Skeletal muscle tissue (tissue), 3 donors: ENCODE measurements at regions not wholly inside any gene's neighbourhood (a gene's known extent, or its start where the extent isn't known, plus 50 kb on each side); places are given as distances from the start of the nearest gene placed in this dataset.

Source experiments
- H3K27ac ChIP-seq: one replicate; pipeline ENCODE4 v1.7.0; 2013; ENCODE audit warnings: mild to moderate bottlenecking, low read depth, low read length, inconsistent platforms
- H3K27me3 ChIP-seq, 3 donors: one replicate each; pipeline ENCODE4 v1.7.0; 2013; ENCODE audit warnings: low read length in 3 of 3; ENCODE audit not compliant: control insufficient read depth in 3 of 3, insufficient read depth in 3 of 3
- H3K36me3 ChIP-seq, 3 donors: one replicate each; pipeline ENCODE4 v1.7.0; 2013; ENCODE audit warnings: low read length in 3 of 3; ENCODE audit not compliant: control insufficient read depth in 3 of 3, insufficient read depth in 3 of 3
- H3K4me1 ChIP-seq, 3 donors: one replicate each; pipeline ENCODE4 v1.7.0; 2013; ENCODE audit warnings: low read length in 3 of 3, mild to moderate bottlenecking in 3 of 3; ENCODE audit not compliant: control insufficient read depth in 3 of 3, insufficient read depth in 3 of 3
- H3K4me3 ChIP-seq, 3 donors: one replicate each; pipeline ENCODE4 v1.7.0; 2013; ENCODE audit warnings: low read length in 3 of 3
- H3K9ac ChIP-seq, 3 donors: one replicate each; pipeline ENCODE4 v1.7.0; 2013; ENCODE audit warnings: low read length in 3 of 3, mild to moderate bottlenecking in 3 of 3, moderate library complexity in 2 of 3, low read depth in 1 of 3
- H3K9me3 ChIP-seq, 3 donors: one replicate each; pipeline ENCODE4 v1.7.0; 2013; ENCODE audit warnings: low read length in 3 of 3; ENCODE audit not compliant: control insufficient read depth in 3 of 3
- donor health status: Osteomylitis.

DNA sequence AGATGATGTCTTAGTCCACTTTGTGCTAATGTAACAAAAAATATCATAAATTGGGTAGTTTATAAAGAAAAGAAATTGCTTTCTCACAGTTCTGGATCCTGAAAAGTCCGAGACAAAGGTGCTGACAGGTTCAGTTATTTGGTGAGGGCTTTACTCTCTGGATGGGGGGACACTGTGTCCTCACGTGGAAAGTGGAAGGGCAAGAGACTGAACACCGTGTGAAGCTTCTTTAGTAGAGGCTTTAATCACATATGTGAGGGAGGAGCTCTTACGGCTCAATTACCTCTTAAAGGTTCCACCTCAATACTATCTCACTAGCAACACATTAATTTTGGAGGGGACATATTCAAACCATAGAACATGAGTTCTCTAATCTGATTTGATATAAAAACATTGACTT is 204.3 kb downstream of the FSIP2 start:
- Histone ChIP-seq H3K4me3 (no peak overlapping the region), H3K27ac (no peak overlapping the region), H3K27me3 (no peaks in the 10 kb centered on the region), H3K4me1 (no peaks in the 10 kb centered on the region), H3K9ac (no peak overlapping the region), H3K9me3 (peaks cover 0 to 6% (median 4%) of the 10 kb centered on the region in 3 donors), H3K36me3 (peaks cover 0 to 5% (median 0%) of the 10 kb centered on the region in 3 donors)

- no peaks in the 10 kb centered on the region for H3K27me3 ChIP-seq
- peaks cover 0 to 5% (median 0%) of the 10 kb centered on the region in 3 donors for H3K36me3 ChIP-seq
- H3K4me3 ChIP-seq, result no peak overlapping the region
- H3K27ac ChIP-seq, result no peak overlapping the region
- H3K9me3 ChIP-seq, result peaks cover 0 to 6% (median 4%) of the 10 kb centered on the region in 3 donors
- H3K9ac ChIP-seq, result no peak overlapping the region
- H3K4me1 ChIP-seq, result no peaks in the 10 kb centered on the region
These were observed 209.1 kb downstream of the FSIP2 start for GRCh38 chr2:185947722-185948121.

GRCh38 chr2:185952100-185952499 is 213.5 kb downstream of the FSIP2 start:
- Histone ChIP-seq H3K27me3 (no peaks in the 10 kb centered on the region), H3K9me3 (no peaks in the 10 kb centered on the region), H3K27ac (no peak overlapping the region), H3K4me1 (no peaks in the 10 kb centered on the region), H3K9ac (no peak overlapping the region), H3K36me3 (no peaks in the 10 kb centered on the region), H3K4me3 (no peak overlapping the region)

GRCh38 chr2:185954389-185954788 is 215.8 kb downstream of the FSIP2 start:
- H3K27ac ChIP-seq, result no peak overlapping the region
- H3K9ac ChIP-seq, result no peak overlapping the region
- no peaks in the 10 kb centered on the region for H3K9me3 ChIP-seq
- H3K36me3 ChIP-seq, result no peaks in the 10 kb centered on the region
- H3K4me1 ChIP-seq, result no peaks in the 10 kb centered on the region
- H3K4me3 ChIP-seq, result no peak overlapping the region
- H3K27me3 ChIP-seq, result no peaks in the 10 kb centered on the region

GRCh38 chr2:185955050-185955449 is 216.4 kb downstream of the FSIP2 start:
- no peaks in the 10 kb centered on the region for H3K36me3 ChIP-seq
- no peaks in the 10 kb centered on the region for H3K4me1 ChIP-seq
- H3K9me3 ChIP-seq, result no peaks in the 10 kb centered on the region
- no peak overlapping the region for H3K27ac ChIP-seq
- H3K9ac ChIP-seq, result no peak overlapping the region
- no peaks in the 10 kb centered on the region for H3K27me3 ChIP-seq
- no peak overlapping the region for H3K4me3 ChIP-seq

DNA sequence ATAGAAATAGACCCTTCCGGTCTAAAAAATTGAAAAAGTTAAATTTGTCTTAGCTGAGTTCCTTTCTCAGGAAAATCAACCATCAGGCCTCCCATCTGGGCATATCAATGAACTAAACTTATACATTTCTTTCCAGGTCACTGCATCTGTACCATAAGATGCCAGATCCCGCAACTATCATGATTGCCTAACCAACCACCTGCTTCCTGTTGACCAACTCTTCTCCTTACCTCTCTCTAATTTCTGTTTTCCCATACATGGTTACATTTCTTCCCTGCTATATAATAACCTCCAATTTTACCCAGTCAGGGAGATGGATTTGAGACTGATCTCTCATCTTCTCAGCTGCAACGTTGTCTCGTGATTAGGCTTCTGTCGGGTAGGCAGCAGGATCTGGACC is 228.7 kb downstream of the FSIP2 start:
- H3K4me3 ChIP-seq, result no peak overlapping the region
- H3K4me1 ChIP-seq, result no peaks in the 10 kb centered on the region
- no peak overlapping the region for H3K27ac ChIP-seq
- no peak overlapping the region for H3K9ac ChIP-seq
- no peaks in the 10 kb centered on the region for H3K36me3 ChIP-seq
- H3K27me3 ChIP-seq, result no peaks in the 10 kb centered on the region
- no peaks in the 10 kb centered on the region for H3K9me3 ChIP-seq

DNA sequence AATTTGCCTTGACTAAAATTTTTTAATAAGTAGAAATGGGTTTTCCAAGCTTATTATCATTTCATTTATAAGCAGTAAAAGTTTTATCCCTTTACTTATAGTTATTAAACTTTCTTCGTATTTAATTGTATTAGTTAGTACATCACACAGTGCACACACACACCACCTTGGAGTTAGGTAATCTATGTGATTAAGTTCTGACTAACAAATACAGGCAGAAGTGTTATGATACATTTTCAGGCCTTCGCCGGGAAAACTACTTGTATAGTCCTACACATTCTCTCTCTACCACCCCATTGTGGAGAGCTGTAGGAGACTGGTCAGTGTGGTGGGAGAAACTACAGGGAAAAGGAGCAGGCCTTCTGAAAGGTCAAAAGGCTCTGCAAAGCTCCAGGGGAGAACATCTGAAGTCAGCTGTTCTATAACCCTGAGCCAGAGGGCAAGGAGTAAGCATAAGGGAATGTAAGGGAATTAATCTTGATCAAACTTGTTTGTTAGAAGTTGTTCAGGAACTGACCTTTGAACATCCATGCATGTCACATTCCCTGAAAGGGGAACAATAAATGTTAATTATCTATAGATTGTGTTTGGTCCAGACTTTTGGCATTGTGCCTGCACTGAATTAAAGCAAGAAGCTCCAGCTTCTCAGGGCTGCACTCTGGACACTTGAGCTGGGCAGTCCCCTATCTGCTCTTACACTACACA is 231.7 kb downstream of the FSIP2 start:
- Histone ChIP-seq H3K27ac (no peak overlapping the region), H3K4me1 (no peaks in the 10 kb centered on the region), H3K27me3 (no peaks in the 10 kb centered on the region), H3K36me3 (no peaks in the 10 kb centered on the region), H3K9me3 (no peaks in the 10 kb centered on the region), H3K9ac (no peak overlapping the region), H3K4me3 (no peak overlapping the region)

- no peaks in the 10 kb centered on the region for H3K36me3 ChIP-seq
- H3K4me1 ChIP-seq, result no peaks in the 10 kb centered on the region
- H3K27me3 ChIP-seq, result no peaks in the 10 kb centered on the region
- H3K4me3 ChIP-seq, result no peak overlapping the region
- no peak overlapping the region for H3K9ac ChIP-seq
- H3K9me3 ChIP-seq, result no peaks in the 10 kb centered on the region
- H3K27ac ChIP-seq, result no peak overlapping the region
These were observed 240.2 kb downstream of the FSIP2 start for GRCh38 chr2:185978634-185979407.

- Histone ChIP-seq H3K4me1 (no peaks in the 10 kb centered on the region), H3K4me3 (no peak overlapping the region), H3K36me3 (no peaks in the 10 kb centered on the region), H3K27ac (no peak overlapping the region), H3K9me3 (no peaks in the 10 kb centered on the region), H3K9ac (no peak overlapping the region), H3K27me3 (no peaks in the 10 kb centered on the region)
These were observed 241.0 kb downstream of the FSIP2 start for GRCh38 chr2:185979546-185980071.

DNA sequence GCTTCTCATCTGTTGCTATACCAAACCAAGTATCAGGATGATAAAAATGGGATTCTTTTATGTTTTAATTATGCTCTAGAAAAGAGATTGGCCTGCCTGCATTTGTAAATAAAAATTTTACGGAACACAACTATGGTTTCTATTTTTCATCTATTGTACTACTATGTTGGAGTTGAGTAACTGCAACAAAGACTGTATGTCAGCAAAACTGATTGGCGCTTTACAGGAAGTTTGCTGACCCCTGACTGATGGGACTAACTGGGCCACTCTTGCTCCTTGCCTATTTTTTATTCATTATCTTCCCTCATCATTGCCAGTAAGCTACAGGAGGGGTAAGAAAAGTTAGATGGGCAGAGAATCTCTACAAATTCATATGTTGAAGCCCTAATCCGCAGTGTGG is 242.3 kb downstream of the FSIP2 start:
- Histone ChIP-seq H3K36me3 (no peaks in the 10 kb centered on the region), H3K4me1 (no peaks in the 10 kb centered on the region), H3K4me3 (no peak overlapping the region), H3K27me3 (no peaks in the 10 kb centered on the region), H3K9me3 (no peaks in the 10 kb centered on the region), H3K9ac (no peak overlapping the region), H3K27ac (no peak overlapping the region)
